Naive thymus-derived CD8-positive, alpha-beta T cell (primary cell): ENCODE measurements at regions not wholly inside any gene's neighbourhood (a gene's known extent, or its start where the extent isn't known, plus 50 kb on each side); places are given as distances from the start of the nearest gene placed in this dataset.
"Not testable (repeated sequence)": the region's sequence is repeated elsewhere in the genome, so short reads cannot be mapped to it uniquely, and the experiment has no call there.

Experiments
- ATAC-seq, 2 donors: fragments of 150-1000 bp; cut with Tn5 transposase in 1 of 2; sonication (Bioruptor Pico), chemical (Tn5 transposase) in 1 of 2; 1 replicate in 1 of 2; 2 replicates in 1 of 2; pipeline ENCODE4 v1.10.0; 2021; ENCODE audit warnings: mild to moderate bottlenecking in 2 of 2, moderate library complexity in 2 of 2
- POLR2A ChIA-PET: fragments of 350-600 bp; sonication (Branson Sonifier 250); formaldehyde crosslinking; loops from one replicate; lab custom pipeline; 2021; ENCODE audit warnings: antibody characterized with exemption; lab: Charles Lee
- DNase-seq, 10 donors: peaks; one replicate each; pipeline versions ENCODE4 v3.0.0 to v3.0.0-alpha.2; 2020 to 2022
- H3K27ac Mint-ChIP-seq, 10 donors: one replicate each; pipeline ENCODE4 v1.8.0; 2020 to 2022; ENCODE audit warnings: mild to moderate bottlenecking in 10 of 10, mixed read lengths in 10 of 10, moderate library complexity in 4 of 10, inconsistent platforms in 1 of 10
- H3K27me3 Mint-ChIP-seq, 5 donors: one replicate each; pipeline ENCODE4 v1.8.0; 2021 to 2022; ENCODE audit warnings: mixed read lengths in 5 of 5
- H3K36me3 Mint-ChIP-seq, 3 donors: one replicate each; pipeline ENCODE4 v1.8.0; 2020 to 2022; ENCODE audit warnings: mixed read lengths in 3 of 3, mild to moderate bottlenecking in 2 of 3, inconsistent platforms in 1 of 3
- H3K4me1 Mint-ChIP-seq, 4 donors: one replicate each; pipeline ENCODE4 v1.8.0; 2021 to 2022; ENCODE audit warnings: mixed read lengths in 4 of 4
- H3K4me3 Mint-ChIP-seq, 10 donors: one replicate each; pipeline ENCODE4 v1.8.0; 2020 to 2022; ENCODE audit warnings: mild to moderate bottlenecking in 10 of 10, mixed read lengths in 10 of 10, moderate library complexity in 6 of 10, inconsistent platforms in 1 of 10
- H3K9me3 Mint-ChIP-seq, 9 donors: one replicate each; pipeline ENCODE4 v1.8.0; 2020 to 2022; ENCODE audit warnings: mixed read lengths in 9 of 9, mild to moderate bottlenecking in 3 of 9, inconsistent platforms in 1 of 9, moderate library complexity in 1 of 9

DNA sequence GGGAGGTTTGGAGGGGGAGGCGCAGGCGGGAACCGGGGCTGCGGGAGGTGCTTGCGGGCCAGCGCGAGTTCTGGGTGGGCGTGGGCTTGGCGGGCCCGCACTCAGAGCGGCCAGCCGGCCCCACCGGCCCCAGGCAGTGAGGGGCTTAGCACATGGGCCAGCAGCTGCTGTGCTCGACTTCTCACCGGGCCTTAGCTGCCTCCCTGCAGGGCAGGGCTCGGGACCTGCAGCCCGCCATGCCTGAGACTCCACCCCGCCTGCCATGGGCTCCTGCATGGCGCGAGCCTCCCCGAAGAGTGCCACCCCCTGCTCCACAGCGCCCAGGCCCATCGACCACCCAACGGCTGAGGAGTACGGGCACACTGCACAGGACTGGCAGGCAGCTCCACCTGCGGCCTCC is 98.6 kb upstream of the IGF1R start:
- no peak for DNase-seq
- Mint-ChIP-seq H3K27ac (no peak overlapping the region), H3K9me3 (peaks cover 0 to 3% (median 0%) of the 10 kb centered on the region in 9 donors), H3K27me3 (peaks cover 24 to 49% (median 37%) of the 10 kb centered on the region in 5 donors), H3K4me1 (peaks cover 10 to 25% (median 17%) of the 10 kb centered on the region in 4 donors), H3K36me3 (peaks cover 0 to 2% (median 0%) of the 10 kb centered on the region in 3 donors), H3K4me3 (no peak overlapping the region)
- ATAC-seq = no peak
- POLR2A ChIA-PET = no interaction called here

GRCh38 chr15:98550363-98550762 is 98.0 kb upstream of the IGF1R start:
- H3K9me3 Mint-ChIP-seq, DNase-seq, H3K36me3 Mint-ChIP-seq, ATAC-seq, POLR2A ChIA-PET, H3K27ac Mint-ChIP-seq: not testable (repeated sequence)
- peaks cover 22 to 47% (median 35%) of the 10 kb centered on the region in 5 donors for H3K27me3 Mint-ChIP-seq
- H3K4me1 Mint-ChIP-seq = peaks cover 10 to 25% (median 17%) of the 10 kb centered on the region in 4 donors
- peak overlapping the region in 1 of 10 donors; percentile 61 for H3K4me3 Mint-ChIP-seq

DNA sequence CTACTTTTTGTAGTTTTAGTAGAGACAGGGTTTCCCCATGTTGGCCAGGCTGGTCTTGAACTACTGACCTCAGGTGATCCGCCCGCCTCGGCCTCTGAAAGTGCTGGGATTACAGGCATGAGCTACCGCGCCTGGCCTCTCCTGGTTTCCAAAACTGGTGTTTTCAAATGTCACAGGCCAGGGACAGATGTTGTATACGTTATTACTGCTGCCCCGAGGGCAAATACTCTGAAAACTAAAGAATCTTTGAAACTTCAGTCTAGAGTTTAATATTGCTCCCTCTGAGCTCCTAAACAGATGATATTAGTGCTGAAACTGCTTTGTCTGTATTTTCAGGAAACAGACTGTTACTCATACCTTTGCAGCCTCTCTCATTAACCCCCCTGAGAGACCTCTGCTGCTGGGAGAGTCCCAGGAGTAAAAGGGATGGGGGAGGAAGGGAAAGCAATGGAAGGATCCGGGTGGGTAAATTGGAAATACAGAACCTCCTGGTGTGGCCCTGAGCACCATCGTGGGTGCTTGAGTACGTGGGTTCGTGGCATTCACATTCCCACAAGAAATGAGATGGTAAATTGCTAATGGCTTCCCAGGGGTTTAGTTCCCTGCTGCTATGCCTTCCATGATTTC is 96.3 kb upstream of the IGF1R start:
- Mint-ChIP-seq H3K9me3 (peaks cover 0 to 3% (median 0%) of the 10 kb centered on the region in 9 donors), H3K27me3 (peaks cover 14 to 30% (median 24%) of the 10 kb centered on the region in 5 donors), H3K4me3 (no peak overlapping the region), H3K27ac (no peak overlapping the region), H3K36me3 (peaks cover 0 to 2% (median 0%) of the 10 kb centered on the region in 3 donors), H3K4me1 (peaks cover 10 to 24% (median 16%) of the 10 kb centered on the region in 4 donors)
- DNase-seq (no peak), ATAC-seq (no peak)
- POLR2A ChIA-PET = no interaction called here

DNA sequence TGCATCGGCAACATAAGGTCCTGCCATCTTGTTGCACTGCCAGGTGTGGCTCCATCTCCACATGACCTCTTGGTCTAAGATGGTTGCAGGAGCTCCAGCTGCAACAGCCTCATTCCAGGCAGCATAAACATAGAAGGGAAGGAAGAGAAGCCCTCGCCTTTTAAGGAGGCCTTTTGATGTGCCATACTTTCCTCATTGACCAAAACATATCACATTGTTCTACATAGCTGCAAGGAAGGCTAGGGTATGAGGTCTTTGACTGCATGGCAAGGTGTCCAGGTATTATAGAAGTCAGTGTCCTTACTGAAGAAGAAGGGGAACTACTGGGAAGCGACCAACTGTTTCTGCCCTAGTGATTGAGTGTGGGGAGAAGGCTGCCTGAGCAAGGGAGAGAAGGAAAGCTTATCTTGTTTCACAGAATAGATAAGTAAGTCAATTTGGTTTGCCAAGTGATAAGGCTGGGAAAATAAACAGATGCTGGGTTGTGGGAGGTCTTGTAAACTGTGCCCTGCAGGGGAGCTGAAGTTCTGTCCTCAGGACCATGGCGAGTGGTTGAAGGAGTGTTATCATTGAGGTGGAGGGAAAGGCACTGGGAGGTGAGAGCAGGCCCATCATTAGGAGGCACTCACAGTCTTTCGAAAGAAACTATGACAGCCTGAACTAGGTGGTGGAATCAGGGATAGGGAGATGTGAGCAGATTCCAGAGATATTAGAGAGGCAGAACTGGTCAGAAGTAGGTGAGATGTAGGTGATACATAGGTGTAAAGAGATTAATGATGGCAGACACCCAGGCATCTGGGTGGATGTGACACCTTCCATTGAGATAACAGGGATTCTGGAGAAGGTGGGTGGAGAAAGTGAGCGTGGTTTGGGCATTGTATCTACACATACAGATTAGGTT is 93.8 kb upstream of the IGF1R start:
- Mint-ChIP-seq H3K9me3 (peaks cover 0 to 3% (median 0%) of the 10 kb centered on the region in 9 donors), H3K4me3 (no peak overlapping the region), H3K4me1 (no peaks in the 10 kb centered on the region), H3K36me3 (no peaks in the 10 kb centered on the region), H3K27me3 (peaks cover 0 to 10% (median 7%) of the 10 kb centered on the region in 5 donors), H3K27ac (no peak overlapping the region)
- POLR2A ChIA-PET = no interaction called here
- no peak for DNase-seq
- no peak for ATAC-seq

- POLR2A ChIA-PET = no interaction called here
- Mint-ChIP-seq H3K4me1 (no peaks in the 10 kb centered on the region), H3K36me3 (no peaks in the 10 kb centered on the region), H3K9me3 (peaks cover 0 to 3% (median 0%) of the 10 kb centered on the region in 9 donors), H3K27ac (peak overlapping the region in 1 of 10 donors; percentile 69), H3K4me3 (no peak overlapping the region), H3K27me3 (peaks cover 2 to 8% (median 5%) of the 10 kb centered on the region in 5 donors)
- DNase-seq (no peak), ATAC-seq (no peak)
These were observed 93.2 kb upstream of the IGF1R start for GRCh38 chr15:98555173-98555515.

- DNase-seq = no peak
- POLR2A ChIA-PET = no interaction called here
- no peak overlapping the region for H3K4me3 Mint-ChIP-seq
- no peaks in the 10 kb centered on the region for H3K36me3 Mint-ChIP-seq
- ATAC-seq = no peak
- H3K27ac Mint-ChIP-seq = no peak overlapping the region
- H3K9me3 Mint-ChIP-seq = no peaks in the 10 kb centered on the region
- H3K27me3 Mint-ChIP-seq = peaks cover 1 to 11% (median 4%) of the 10 kb centered on the region in 5 donors
- no peaks in the 10 kb centered on the region for H3K4me1 Mint-ChIP-seq
These were observed 92.0 kb upstream of the IGF1R start for GRCh38 chr15:98556321-98556720.

DNA sequence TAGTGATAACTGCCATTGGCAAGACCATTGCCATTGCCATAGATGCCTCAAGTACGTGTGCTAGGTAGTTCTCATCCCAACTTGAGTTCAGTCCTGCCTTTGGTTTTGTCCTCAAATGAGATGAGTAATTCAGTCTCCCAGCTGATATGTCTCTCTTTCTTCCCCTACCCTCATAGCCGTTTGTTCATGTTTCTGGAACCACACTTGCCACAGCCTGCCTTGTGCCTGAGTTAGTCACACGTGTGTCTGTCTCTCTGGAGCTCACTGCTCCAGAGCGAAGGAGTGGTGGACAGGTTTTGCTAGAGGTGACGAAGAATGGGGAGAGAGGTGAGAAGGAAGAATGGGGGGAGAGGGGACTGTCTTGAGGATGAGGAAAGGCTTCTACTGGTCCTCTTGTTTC is 88.0 kb upstream of the IGF1R start:
- POLR2A ChIA-PET = no interaction called here
- no peak for ATAC-seq
- H3K4me3 Mint-ChIP-seq = no peak overlapping the region
- no peaks in the 10 kb centered on the region for H3K9me3 Mint-ChIP-seq
- H3K27me3 Mint-ChIP-seq = peaks cover 2 to 11% (median 6%) of the 10 kb centered on the region in 5 donors
- no peak overlapping the region for H3K27ac Mint-ChIP-seq
- no peak for DNase-seq
- no peaks in the 10 kb centered on the region for H3K36me3 Mint-ChIP-seq
- no peaks in the 10 kb centered on the region for H3K4me1 Mint-ChIP-seq

DNA sequence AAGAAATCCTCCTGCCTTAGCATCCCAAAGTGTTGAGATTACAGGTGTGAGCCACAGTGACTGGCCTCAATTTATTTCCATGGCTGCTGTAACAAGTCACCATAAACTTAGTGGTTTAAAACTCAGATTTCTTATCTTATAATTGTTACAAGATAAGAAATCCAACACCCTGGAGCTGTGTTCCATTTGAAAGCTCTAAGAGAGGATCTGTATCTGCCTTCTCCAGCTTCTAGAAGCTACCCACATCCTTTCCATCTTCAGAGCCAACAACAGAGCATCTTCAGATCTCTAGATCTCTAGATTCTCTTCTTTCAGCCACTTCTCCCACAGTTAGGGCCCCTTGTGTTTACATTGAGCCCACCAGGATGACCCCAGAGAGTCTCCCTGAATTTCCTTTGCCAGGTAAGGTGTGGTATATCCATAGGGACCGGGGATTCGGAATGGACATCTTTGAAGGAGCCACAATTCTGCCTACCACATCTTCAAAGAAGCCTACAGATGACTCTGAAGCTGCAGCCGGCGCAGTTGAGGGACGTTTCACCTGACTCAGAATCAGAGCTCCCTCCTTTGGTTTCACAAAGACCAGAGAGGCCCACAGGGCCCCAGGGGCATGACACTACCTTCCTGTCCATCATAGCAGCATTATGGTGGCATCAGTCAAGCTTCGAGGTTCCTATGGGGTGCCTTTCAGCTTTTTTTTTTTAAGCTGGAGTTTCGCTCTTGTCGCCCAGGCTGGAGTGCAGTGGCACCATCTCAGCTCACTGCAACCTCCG is 87.0 kb upstream of the IGF1R start:
- Mint-ChIP-seq H3K4me1 (no peaks in the 10 kb centered on the region), H3K36me3 (no peaks in the 10 kb centered on the region), H3K27me3 (peaks cover 2 to 11% (median 10%) of the 10 kb centered on the region in 5 donors), H3K27ac (peak overlapping the region in 1 of 10 donors; percentile 45), H3K9me3 (no peaks in the 10 kb centered on the region), H3K4me3 (no peak overlapping the region)
- POLR2A ChIA-PET = interaction anchor here (0.5 kb wide), 1 partner anchor 71 kb away, joined by 3 read pairs; no protein-coding TSS in a partner anchor
- DNase-seq (no peak), ATAC-seq (no peak)

DNA sequence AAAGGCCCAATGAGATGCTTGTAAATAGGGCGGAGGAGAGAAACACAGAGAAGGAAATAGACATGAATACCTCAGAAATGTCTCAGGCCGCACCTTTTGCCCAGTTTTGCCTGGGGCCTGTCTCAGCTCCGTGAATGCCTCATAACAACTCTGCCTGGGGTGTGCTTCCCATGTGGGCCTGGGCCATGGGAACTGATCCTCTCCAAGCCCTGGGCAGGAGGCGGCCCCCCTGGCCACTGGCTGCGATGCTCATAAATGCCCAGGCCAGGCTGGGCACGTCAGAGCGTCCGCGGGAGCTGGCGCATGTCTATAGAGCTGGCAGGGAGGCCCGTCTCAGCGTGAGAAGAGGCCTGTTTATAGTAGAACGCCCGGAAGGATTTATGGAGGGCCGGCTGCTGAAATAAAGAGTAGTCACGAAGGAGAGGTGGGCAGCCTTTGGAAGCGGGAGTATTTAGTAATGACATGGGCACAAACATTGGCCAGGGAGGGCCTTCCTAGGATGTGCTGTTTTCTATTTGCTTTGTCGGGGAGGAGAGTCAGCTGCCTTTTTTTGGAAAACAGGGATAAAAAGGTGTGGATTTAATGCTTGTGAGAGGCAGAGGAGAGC is 85.9 kb upstream of the IGF1R start:
- no peak for ATAC-seq
- Mint-ChIP-seq H3K9me3 (no peaks in the 10 kb centered on the region), H3K4me1 (no peaks in the 10 kb centered on the region), H3K27ac (no peak overlapping the region), H3K36me3 (no peaks in the 10 kb centered on the region), H3K27me3 (peaks cover 2 to 17% (median 10%) of the 10 kb centered on the region in 5 donors), H3K4me3 (no peak overlapping the region)
- DNase-seq = no peak
- POLR2A ChIA-PET = no interaction called here

DNA sequence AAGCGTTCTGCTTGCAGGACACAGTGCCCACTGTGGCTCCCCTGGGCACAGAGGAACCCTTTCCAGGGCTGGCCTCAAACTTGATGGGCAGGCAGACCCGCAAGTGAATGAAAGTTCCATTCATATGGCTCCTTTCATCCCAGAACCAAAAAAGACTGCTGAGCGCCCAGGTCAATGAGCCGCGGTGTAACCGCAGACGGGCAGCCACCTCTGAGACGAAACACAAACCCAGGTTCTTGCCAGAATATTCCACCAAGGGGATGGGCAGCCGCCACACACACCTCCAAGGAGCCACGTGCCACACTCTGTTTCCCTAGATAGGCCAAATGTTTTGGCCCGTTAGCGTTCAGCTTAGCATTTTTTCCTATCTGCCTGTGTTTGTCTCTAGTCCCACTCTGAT is 82.8 kb upstream of the IGF1R start:
- DNase-seq (no peak), ATAC-seq (no peak)
- no peaks in the 10 kb centered on the region for H3K36me3 Mint-ChIP-seq
- POLR2A ChIA-PET = no interaction called here
- H3K9me3 Mint-ChIP-seq = no peaks in the 10 kb centered on the region
- H3K27me3 Mint-ChIP-seq = peaks cover 5 to 27% (median 10%) of the 10 kb centered on the region in 5 donors
- no peak overlapping the region for H3K4me3 Mint-ChIP-seq
- no peak overlapping the region for H3K27ac Mint-ChIP-seq
- H3K4me1 Mint-ChIP-seq = no peaks in the 10 kb centered on the region

- POLR2A ChIA-PET = no interaction called here
- no peaks in the 10 kb centered on the region for H3K4me1 Mint-ChIP-seq
- no peak overlapping the region for H3K4me3 Mint-ChIP-seq
- H3K9me3 Mint-ChIP-seq = no peaks in the 10 kb centered on the region
- DNase-seq (no peak), ATAC-seq (no peak)
- no peaks in the 10 kb centered on the region for H3K36me3 Mint-ChIP-seq
- H3K27me3 Mint-ChIP-seq = peaks cover 6 to 26% (median 16%) of the 10 kb centered on the region in 5 donors
- H3K27ac Mint-ChIP-seq = peak overlapping the region in 1 of 10 donors; percentile 55
These were observed 80.4 kb upstream of the IGF1R start for GRCh38 chr15:98567951-98568350.

DNA sequence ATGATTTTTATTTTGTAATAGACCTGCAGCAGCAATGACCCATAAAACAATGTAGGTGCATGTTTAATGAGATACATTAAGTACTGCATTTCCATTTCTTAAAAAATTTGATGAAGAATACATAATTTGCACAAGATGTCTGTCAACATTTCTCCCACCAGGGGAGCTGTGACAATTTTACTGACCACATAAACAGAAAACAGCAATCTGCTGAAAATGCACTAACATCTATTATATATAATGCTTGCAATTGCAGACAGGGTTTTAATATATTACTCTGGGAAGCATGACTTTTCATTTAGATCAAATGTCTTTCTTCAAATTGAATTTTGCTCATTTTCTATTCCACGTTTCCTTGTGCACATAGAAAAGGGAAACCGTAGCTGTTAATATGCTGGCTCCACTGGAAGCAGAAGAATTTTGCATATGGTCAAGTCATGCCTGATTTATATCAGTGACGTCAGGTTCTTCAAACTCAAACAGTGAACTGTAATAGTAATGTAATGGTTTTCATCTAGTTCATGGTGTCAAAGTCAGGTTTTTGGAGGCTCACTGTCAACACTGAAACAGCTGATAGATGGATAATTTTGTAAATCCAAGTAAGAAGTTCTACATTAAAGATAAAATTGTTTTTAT is 79.8 kb upstream of the IGF1R start:
- POLR2A ChIA-PET = no interaction called here
- Mint-ChIP-seq H3K4me1 (no peaks in the 10 kb centered on the region), H3K4me3 (no peak overlapping the region)

More for the DNA sequence above, 79.8 kb upstream of the IGF1R start:
- Mint-ChIP-seq H3K27me3 (peaks cover 6 to 26% (median 16%) of the 10 kb centered on the region in 5 donors), H3K27ac (no peak overlapping the region), H3K36me3 (no peaks in the 10 kb centered on the region), H3K9me3 (no peaks in the 10 kb centered on the region)
- no peak for ATAC-seq
- no peak for DNase-seq
